Stimulated activated naive CD8-positive, alpha-beta T cell treated with anti-CD3 and anti-CD28 coated beads, Interleukin-15, amount 100 ng/mL, for 72 hours (primary cell): ENCODE measurements at regions not wholly inside any gene's neighbourhood (a gene's known extent, or its start where the extent isn't known, plus 50 kb on each side); places are given as distances from the start of the nearest gene placed in this dataset.

Experiments
- ATAC-seq: fragments of 150-1000 bp; cut with Tn5 transposase; 2 replicates; pipeline ENCODE4 v1.10.0; 2021; ENCODE audit warnings: mild to moderate bottlenecking, moderate library complexity
- DNase-seq, 2 donors: peaks; one replicate each; pipeline ENCODE4 v3.0.0; 2021 to 2022
- H3K27ac Mint-ChIP-seq, 2 donors: one replicate each; pipeline ENCODE4 v1.8.0; 2022; ENCODE audit warnings: mild to moderate bottlenecking in 2 of 2, mixed read lengths in 2 of 2, moderate library complexity in 2 of 2
- H3K27me3 Mint-ChIP-seq: one replicate; pipeline ENCODE4 v1.8.0; 2022; ENCODE audit warnings: mixed read lengths
- H3K4me1 Mint-ChIP-seq: one replicate; pipeline ENCODE4 v1.8.0; 2022; ENCODE audit warnings: mild to moderate bottlenecking, mixed read lengths
- H3K4me3 Mint-ChIP-seq, 2 donors: one replicate each; pipeline ENCODE4 v1.8.0; 2022; ENCODE audit warnings: mild to moderate bottlenecking in 2 of 2, mixed read lengths in 2 of 2, moderate library complexity in 1 of 2
- H3K9me3 Mint-ChIP-seq, 2 donors: one replicate each; pipeline ENCODE4 v1.8.0; 2022; ENCODE audit warnings: mixed read lengths in 2 of 2

DNA sequence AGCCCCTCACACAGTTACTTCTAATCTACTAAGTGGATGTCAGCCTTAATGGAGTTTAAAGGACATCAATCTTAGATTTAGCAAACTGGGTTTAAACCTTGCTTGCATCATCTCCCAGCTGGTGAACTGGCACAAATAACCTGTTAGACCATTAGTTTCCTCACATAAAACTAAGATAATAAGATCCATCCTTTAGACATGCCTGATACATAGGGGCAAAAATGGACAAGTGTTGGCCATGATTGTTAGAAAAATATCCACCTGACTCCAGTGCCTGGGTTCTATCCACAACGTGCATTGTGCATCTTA, 439.1 kb downstream of the TNS3 start:
- H3K27ac Mint-ChIP-seq = no peak overlapping the region
- H3K4me3 Mint-ChIP-seq = no peak overlapping the region

GRCh38 chr7:47142169-47142866, 439.6 kb downstream of the TNS3 start:
- Mint-ChIP-seq H3K4me3 (no peak overlapping the region), H3K9me3 (no peaks in the 10 kb centered on the region), H3K27ac (no peak overlapping the region), H3K4me1 (no peaks in the 10 kb centered on the region), H3K27me3 (peaks cover 24% of the 10 kb centered on the region)
- no peak for DNase-seq
- ATAC-seq = no peak

More for the DNA sequence above, 439.1 kb downstream of the TNS3 start:
- ATAC-seq (no peak), DNase-seq (no peak)
- no peaks in the 10 kb centered on the region for H3K4me1 Mint-ChIP-seq
- peaks cover 24% of the 10 kb centered on the region for H3K27me3 Mint-ChIP-seq
- no peaks in the 10 kb centered on the region for H3K9me3 Mint-ChIP-seq

- Mint-ChIP-seq H3K27ac (no peak overlapping the region), H3K4me1 (no peaks in the 10 kb centered on the region), H3K9me3 (no peaks in the 10 kb centered on the region), H3K4me3 (no peak overlapping the region), H3K27me3 (peaks cover 12% of the 10 kb centered on the region)
- DNase-seq (no peak), ATAC-seq (no peak)
Measured at GRCh38 chr7:47132471-47132870, 449.4 kb downstream of the TNS3 start.

- DNase-seq (no peak), ATAC-seq (no peak)
- Mint-ChIP-seq H3K27ac (no peak overlapping the region), H3K4me3 (no peak overlapping the region), H3K4me1 (no peaks in the 10 kb centered on the region), H3K9me3 (no peaks in the 10 kb centered on the region), H3K27me3 (peaks cover 12% of the 10 kb centered on the region)
Measured at GRCh38 chr7:47128700-47129099, 453.2 kb downstream of the TNS3 start.

- Mint-ChIP-seq H3K4me1 (no peaks in the 10 kb centered on the region), H3K27ac (no peak overlapping the region), H3K4me3 (no peak overlapping the region), H3K27me3 (peaks cover under 1% of the 10 kb centered on the region), H3K9me3 (no peaks in the 10 kb centered on the region)
- ATAC-seq (no peak), DNase-seq (no peak)
Measured at GRCh38 chr7:47125529-47125928, 456.4 kb downstream of the TNS3 start.

DNA sequence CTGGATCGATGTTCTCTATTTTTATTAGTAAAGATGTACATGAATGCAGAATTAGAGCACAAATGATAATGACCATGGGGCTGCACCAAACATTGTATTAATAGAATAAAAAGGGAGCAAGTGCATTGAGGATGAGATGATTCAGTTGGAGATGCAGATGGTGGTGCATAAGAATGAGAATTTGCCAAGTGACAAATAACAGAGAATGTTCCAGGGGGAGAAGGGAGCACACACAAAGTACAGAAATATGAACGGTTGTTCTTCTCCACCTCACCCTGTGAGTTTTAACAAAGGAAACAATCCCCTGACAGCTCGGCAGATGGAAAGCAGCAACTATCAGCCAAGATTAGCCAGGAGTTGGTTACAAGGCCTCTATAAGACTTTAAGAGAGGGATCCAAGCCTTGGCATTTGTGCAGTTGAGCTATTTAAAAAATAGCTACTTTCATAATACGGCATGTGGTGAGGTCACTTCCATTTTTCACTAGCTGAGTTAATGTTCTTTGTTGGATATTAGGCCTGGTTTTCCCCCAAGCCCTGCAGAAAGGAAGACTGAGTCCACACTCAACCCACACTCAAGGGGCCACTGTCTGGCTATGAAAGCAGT, 462.5 kb downstream of the TNS3 start:
- Mint-ChIP-seq H3K27ac (no peak overlapping the region), H3K4me3 (no peak overlapping the region), H3K27me3 (peaks cover 9% of the 10 kb centered on the region), H3K4me1 (no peaks in the 10 kb centered on the region), H3K9me3 (peaks cover 0 to 4% of the 10 kb centered on the region in 2 donors)
- ATAC-seq (no peak), DNase-seq (no peak)

GRCh38 chr7:47104206-47104549, 477.7 kb downstream of the TNS3 start:
- no peaks in the 10 kb centered on the region for H3K4me1 Mint-ChIP-seq
- H3K27me3 Mint-ChIP-seq = no peaks in the 10 kb centered on the region
- DNase-seq (no peak), ATAC-seq (no peak)
- no peak overlapping the region for H3K27ac Mint-ChIP-seq
- peaks cover 0 to 4% of the 10 kb centered on the region in 2 donors for H3K9me3 Mint-ChIP-seq
- H3K4me3 Mint-ChIP-seq = no peak overlapping the region

DNA sequence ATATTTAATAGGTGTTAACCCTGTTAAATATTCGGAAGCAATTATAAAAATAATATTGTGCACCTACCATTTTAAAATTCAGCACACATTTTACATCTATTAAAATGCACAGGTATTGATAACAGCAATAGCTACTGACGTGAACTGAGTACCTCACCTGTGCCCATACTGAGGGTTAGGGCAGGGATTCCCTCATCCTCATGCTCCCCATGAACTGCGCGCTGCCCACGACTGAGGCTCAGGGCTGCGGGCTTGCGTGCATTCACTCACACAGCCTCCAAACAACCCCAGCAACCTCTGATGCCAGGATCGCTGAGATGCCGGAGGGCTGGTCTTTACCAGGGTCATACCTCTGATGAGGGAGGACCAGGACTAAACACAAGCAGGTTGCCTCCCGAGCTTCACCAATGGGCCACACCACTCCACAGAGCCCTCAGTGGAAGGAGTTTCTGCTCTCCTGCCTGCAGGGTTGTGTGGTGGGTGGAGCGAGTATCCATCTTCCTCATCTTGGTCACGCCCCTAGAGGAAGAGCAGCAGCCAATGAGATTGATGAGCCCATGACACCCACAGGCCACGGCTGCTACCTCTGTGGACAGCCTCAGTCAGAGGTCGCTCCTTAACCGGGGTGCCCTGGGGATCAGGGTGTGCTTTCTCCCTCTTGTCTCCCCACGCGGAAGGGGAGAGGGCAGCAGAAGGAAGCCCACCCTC, 478.3 kb downstream of the TNS3 start:
- Mint-ChIP-seq H3K4me3 (no peak overlapping the region), H3K27ac (no peak overlapping the region), H3K4me1 (no peaks in the 10 kb centered on the region), H3K9me3 (peaks cover 0 to under 1% of the 10 kb centered on the region in 2 donors), H3K27me3 (no peaks in the 10 kb centered on the region)
- peak; percentile 23 for ATAC-seq
- DNase-seq = no peak

DNA sequence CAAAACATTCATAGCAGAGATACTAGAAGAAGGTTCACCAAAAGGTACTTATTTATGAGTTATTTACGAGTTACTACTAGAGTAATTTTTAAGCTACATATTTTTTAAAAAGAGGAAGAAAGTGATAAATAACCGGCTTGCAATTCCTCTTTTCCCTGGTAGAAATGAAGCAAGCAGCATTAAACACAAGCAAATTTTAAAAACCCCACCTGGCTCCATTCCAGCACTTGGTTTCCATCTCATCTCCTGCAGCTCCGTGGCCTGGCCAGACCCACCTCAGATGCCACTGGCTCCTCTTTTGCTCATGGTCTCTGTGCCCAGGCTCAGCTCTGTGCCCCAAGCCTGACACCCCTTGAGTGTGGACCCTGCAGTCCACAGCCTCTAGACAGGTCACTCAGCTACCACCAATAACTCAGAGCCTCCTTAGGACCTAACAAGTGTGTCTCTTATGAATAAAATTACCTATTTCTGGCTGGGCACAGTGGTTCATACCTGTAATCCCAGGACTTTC, 479.5 kb downstream of the TNS3 start:
- DNase-seq (no peak), ATAC-seq (no peak)
- H3K27me3 Mint-ChIP-seq = no peaks in the 10 kb centered on the region
- H3K9me3 Mint-ChIP-seq = no peaks in the 10 kb centered on the region
- H3K4me3 Mint-ChIP-seq = no peak overlapping the region
- H3K27ac Mint-ChIP-seq = no peak overlapping the region
- H3K4me1 Mint-ChIP-seq = no peaks in the 10 kb centered on the region

DNA sequence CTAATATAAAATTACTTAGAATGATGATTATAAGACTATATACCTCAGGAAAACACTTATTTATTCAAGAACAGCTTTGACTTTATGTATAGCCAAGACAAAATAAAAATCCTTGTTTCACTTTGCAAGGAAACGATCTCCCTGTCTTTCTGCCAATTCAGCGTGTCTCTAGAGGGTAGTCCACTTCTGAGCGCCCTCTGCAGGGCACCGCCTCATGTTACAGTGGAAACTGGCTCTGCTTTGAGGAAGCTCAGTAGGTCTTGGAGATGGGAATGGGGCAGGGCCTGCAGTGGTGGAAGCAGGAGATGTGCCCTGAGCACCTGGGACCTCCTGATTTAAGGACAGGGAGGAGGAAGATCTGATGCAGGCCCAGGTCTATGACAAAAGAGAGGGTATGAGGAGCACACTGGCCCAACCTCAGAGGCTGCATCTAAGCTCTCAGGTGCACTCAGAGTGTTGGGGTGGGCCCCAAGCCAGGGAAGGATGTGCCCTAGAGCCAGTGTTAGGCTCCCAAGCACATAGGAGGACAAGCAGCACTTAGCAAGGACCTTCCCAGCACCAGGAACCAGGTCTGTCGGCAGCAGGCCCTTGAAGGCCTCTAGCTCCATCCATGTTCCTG, 481.0 kb downstream of the TNS3 start:
- ATAC-seq = no peak
- H3K27ac Mint-ChIP-seq = no peak overlapping the region
- no peak overlapping the region for H3K4me3 Mint-ChIP-seq
- H3K9me3 Mint-ChIP-seq = no peaks in the 10 kb centered on the region
- H3K4me1 Mint-ChIP-seq = no peaks in the 10 kb centered on the region
- DNase-seq = no peak
- H3K27me3 Mint-ChIP-seq = no peaks in the 10 kb centered on the region

GRCh38 chr7:47100148-47100816, 481.6 kb downstream of the TNS3 start:
- Mint-ChIP-seq H3K4me3 (no peak overlapping the region), H3K4me1 (no peaks in the 10 kb centered on the region), H3K9me3 (no peaks in the 10 kb centered on the region), H3K27ac (no peak overlapping the region), H3K27me3 (no peaks in the 10 kb centered on the region)
- DNase-seq (no peak), ATAC-seq (no peak)

DNA sequence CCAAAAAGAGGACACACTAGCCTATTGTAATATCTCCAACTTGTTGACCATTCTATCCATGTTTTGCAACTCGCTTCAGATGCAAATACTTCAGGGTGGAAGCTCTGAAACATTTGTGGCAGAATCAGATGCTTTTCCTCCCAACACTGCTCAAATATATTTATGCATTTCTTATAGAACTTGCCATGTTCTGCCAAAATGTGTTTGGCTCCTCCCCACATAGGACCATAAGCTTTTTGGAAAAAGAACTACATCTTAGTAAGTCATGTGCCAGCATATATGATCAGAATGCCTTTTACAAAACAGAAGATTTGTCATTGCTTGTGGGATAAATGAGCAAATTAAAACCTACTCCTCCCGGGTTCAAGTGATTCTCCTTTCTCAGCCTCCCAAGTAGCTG, 484.5 kb downstream of the TNS3 start:
- Mint-ChIP-seq H3K4me3 (no peak overlapping the region), H3K27ac (no peak overlapping the region), H3K27me3 (no peaks in the 10 kb centered on the region), H3K4me1 (no peaks in the 10 kb centered on the region), H3K9me3 (no peaks in the 10 kb centered on the region)
- ATAC-seq (no peak), DNase-seq (no peak)

GRCh38 chr7:47095946-47096345, 486.0 kb downstream of the TNS3 start:
- Mint-ChIP-seq H3K27me3 (peaks cover 9% of the 10 kb centered on the region), H3K27ac (no peak overlapping the region), H3K4me3 (no peak overlapping the region), H3K9me3 (no peaks in the 10 kb centered on the region), H3K4me1 (no peaks in the 10 kb centered on the region)
- DNase-seq (no peak), ATAC-seq (no peak)

DNA sequence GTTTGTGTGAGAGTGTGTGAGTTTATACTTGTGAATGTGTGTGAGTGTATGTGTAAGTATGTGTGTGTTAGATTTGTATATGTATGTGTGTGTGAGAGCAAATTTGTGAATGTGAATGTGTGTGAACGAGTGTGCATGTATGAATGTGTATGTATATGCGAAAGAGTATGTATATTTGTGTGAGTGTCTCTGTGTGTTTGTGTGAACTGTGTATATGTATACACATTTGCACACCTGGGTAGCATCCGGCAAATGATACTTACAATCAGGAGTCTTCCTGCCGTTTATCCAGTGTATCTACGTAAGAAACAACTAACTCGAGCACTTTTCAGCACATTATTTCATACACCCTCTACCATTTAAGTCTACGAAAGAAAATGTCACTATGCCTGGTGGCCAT, 487.4 kb downstream of the TNS3 start:
- Mint-ChIP-seq H3K4me1 (no peaks in the 10 kb centered on the region), H3K27ac (no peak overlapping the region), H3K4me3 (no peak overlapping the region), H3K9me3 (no peaks in the 10 kb centered on the region), H3K27me3 (peaks cover 18% of the 10 kb centered on the region)
- ATAC-seq = no peak
- DNase-seq = no peak

DNA sequence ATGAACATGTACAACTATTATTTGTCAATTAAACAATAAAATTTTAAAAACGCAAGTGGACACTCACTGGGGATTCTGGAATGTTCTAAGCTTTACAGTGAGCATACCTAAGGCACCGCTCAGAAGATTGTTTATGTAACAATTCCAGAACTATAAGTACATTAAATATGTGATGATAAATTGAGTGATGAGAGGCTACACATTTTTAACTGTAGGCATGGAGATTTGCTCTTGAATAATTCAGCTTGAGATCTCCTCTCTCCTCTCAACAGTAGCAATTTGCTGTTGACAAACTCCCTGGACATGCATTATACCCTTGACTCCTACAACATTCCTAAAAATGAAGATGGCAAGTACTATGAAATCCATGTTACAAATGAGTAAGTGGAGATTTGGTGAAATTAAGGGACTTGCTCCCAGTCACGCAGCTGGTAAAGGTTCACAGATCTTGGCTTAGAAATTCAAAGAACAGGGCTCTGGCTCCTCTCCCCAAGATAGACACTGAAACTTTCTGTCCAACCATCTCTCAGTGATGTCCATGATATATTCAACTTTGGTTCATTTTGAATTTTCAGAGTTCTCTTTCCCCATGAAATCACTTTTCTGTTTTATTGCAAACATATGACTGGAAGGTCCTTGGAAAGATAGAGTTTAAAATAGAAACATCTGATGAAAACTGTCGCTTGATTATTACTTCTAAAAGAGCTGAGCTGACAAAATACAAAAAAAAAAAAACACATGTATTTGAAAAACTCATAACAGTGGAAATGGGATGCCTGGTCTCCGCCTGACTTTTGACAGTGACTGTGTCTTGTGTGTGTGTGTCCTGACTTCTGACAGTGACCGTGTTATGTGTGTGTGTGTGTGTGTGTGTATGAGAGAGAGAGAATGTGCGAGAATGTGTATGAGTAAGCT, 488.3 kb downstream of the TNS3 start:
- Mint-ChIP-seq H3K27ac (no peak overlapping the region), H3K27me3 (peaks cover 18% of the 10 kb centered on the region), H3K4me3 (no peak overlapping the region), H3K9me3 (no peaks in the 10 kb centered on the region), H3K4me1 (no peaks in the 10 kb centered on the region)
- DNase-seq = no peak
- no peak for ATAC-seq
